ENCODE measurements at regions not wholly inside any gene's neighbourhood (a gene's known extent, or its start where the extent isn't known, plus 50 kb on each side); places are given as distances from the start of the nearest gene placed in this dataset.
"Not testable (repeated sequence)": the region's sequence is repeated elsewhere in the genome, so short reads cannot be mapped to it uniquely, and the experiment has no call there.

- no peak for DNase-seq (ENCODE audit: extremely low spot score)
- ChIA-PET CTCF (interaction anchor here (0.8 to 1.9 kb wide), 5 partner anchors 22 to 483 kb away, joined by 3 to 8 read pairs (median 4); no protein-coding TSS in a partner anchor), POLR2A (no interaction called here)
- TF ChIP-seq, protein P1, sequence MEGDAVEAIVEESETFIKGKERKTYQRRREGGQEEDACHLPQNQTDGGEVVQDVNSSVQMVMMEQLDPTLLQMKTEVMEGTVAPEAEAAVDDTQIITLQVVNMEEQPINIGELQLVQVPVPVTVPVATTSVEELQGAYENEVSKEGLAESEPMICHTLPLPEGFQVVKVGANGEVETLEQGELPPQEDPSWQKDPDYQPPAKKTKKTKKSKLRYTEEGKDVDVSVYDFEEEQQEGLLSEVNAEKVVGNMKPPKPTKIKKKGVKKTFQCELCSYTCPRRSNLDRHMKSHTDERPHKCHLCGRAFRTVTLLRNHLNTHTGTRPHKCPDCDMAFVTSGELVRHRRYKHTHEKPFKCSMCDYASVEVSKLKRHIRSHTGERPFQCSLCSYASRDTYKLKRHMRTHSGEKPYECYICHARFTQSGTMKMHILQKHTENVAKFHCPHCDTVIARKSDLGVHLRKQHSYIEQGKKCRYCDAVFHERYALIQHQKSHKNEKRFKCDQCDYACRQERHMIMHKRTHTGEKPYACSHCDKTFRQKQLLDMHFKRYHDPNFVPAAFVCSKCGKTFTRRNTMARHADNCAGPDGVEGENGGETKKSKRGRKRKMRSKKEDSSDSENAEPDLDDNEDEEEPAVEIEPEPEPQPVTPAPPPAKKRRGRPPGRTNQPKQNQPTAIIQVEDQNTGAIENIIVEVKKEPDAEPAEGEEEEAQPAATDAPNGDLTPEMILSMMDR (IDR thresholded peaks at IDR 0.05; ENCODE audit: control extremely low read depth, extremely low read depth, low read depth, missing control alignments), result no peak
These were observed 65.2 kb upstream of the SGIP1 start for GRCh38 chr1:66468722-66469121.

- no peak for DNase-seq (ENCODE audit: extremely low spot score)
- CTCF ChIA-PET, result interaction anchor here (1.3 to 1.7 kb wide), 2 partner anchors 21 to 30 kb away, joined by 3 to 5 read pairs; no protein-coding TSS in a partner anchor
- POLR2A ChIA-PET, result no interaction called here
- TF ChIP-seq, protein P1 (IDR thresholded peaks at IDR 0.05; ENCODE audit: control extremely low read depth, extremely low read depth, low read depth, missing control alignments), result no peak
These were observed 58.0 kb upstream of the SGIP1 start for GRCh38 chr1:66475940-66476339.

DNA sequence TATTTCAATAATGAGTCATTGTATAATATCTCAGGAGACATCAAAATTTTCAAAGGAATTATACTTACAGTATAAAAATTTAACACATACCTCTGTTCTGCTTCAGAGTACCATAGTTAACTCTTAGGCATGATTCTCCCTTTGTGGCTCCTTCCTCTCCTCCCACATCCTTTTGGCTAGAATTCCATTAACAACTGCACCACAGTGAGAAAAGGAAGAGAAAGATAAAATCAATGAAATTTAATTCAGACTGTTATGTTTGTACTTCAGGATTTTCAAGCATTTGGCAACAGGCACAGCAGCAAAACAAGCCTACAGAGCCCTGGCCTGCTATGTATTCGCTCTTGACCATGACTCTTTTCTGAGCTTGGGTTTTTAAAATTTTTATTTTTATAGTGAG lies 57.2 kb upstream of the SGIP1 start:
- CTCF ChIA-PET, result interaction anchor here (1.3 to 1.7 kb wide), 2 partner anchors 22 to 30 kb away, joined by 3 to 5 read pairs; no protein-coding TSS in a partner anchor
- no peak for DNase-seq (ENCODE audit: extremely low spot score)
- POLR2A ChIA-PET, result no interaction called here

DNA sequence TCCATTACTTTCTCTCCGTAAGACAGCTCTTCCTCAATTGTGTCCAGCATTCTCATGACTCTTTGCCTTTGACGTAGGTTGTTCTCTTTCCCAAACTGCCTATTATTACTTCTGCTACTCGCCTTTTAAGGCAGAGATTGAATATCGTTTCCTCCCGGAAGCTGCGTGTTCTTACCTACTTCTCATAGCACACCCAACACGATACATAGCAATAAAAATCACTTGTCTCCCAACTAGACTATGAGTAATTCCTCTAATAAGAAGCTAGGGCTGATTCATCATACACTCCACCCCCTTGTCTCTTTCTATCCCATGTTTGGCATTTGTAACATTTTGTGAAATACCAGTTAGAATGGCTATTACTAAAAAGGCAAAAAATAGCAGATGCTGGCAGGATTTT lies 55.8 kb upstream of the SGIP1 start:
- DNase-seq (ENCODE audit: extremely low spot score), result no peak
- TF ChIP-seq, protein P1 (IDR thresholded peaks at IDR 0.05; ENCODE audit: control extremely low read depth, extremely low read depth, low read depth, missing control alignments), result no peak
- ChIA-PET POLR2A (no interaction called here), CTCF (interaction anchor here (1.1 to 1.7 kb wide), 2 partner anchors 26 to 28 kb away, joined by 3 to 6 read pairs; no protein-coding TSS in a partner anchor)

More for the DNA sequence above, 57.2 kb upstream of the SGIP1 start:
- TF ChIP-seq, protein P1 (IDR thresholded peaks at IDR 0.05; ENCODE audit: control extremely low read depth, extremely low read depth, low read depth, missing control alignments), result no peak

GRCh38 chr1:66480162-66480561 lies 53.8 kb upstream of the SGIP1 start:
- TF ChIP-seq, protein P1 (IDR thresholded peaks at IDR 0.05; ENCODE audit: control extremely low read depth, extremely low read depth, low read depth, missing control alignments), result no peak
- DNase-seq (ENCODE audit: extremely low spot score), result no peak
- ChIA-PET POLR2A (no interaction called here), CTCF (interaction anchor here (0.8 kb wide), 1 partner anchor 23 kb away, joined by 3 read pairs; no protein-coding TSS in a partner anchor)

- CTCF ChIA-PET; POLR2A ChIA-PET; DNase-seq (ENCODE audit: extremely low spot score): not testable (repeated sequence)
These were observed 52.7 kb upstream of the SGIP1 start for GRCh38 chr1:66481215-66481614.
